DND-41 (cell line): ENCODE measurements at regions not wholly inside any gene's neighbourhood (a gene's known extent, or its start where the extent isn't known, plus 50 kb on each side); places are given as distances from the start of the nearest gene placed in this dataset.

Experiments
- EZH2 ChIP-seq: IDR thresholded peaks from 3 replicates; pipeline ENCODE4 v1.6.1; 2012; ENCODE audit warnings: borderline replicate concordance, low read depth, mild to moderate bottlenecking, moderate library complexity, low read length, inconsistent platforms; ENCODE audit not compliant: severe bottlenecking
- TF ChIP-seq, protein P1 (sequence below): IDR thresholded peaks from 2 replicates; pipeline ENCODE4 v1.5.1; 2012; ENCODE audit warnings: borderline replicate concordance, low read length, moderate library complexity, mild to moderate bottlenecking; ENCODE audit not compliant: poor library complexity, severe bottlenecking; ENCODE audit errors: extremely low read depth

DNA sequence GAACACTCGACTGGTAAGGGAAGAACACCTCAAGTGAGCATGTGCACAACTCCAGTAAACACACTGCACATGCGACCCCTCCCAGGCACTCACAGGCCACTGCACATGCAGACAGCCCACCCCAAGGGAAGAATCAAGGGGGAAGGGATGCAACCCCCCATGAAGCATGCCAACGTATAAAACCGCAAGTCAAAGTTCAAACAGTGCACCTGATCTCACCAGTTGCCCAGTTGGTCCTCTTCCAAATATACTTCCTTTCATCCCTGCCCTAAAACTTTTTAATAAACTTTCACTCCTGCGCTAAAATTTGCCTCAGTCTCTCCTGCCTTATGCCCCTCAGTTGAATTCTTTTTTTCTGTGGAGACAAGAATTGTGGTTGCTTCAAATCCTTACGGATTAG, 51.0 kb upstream of the TOM1L1 start:
- TF ChIP-seq, protein P1, sequence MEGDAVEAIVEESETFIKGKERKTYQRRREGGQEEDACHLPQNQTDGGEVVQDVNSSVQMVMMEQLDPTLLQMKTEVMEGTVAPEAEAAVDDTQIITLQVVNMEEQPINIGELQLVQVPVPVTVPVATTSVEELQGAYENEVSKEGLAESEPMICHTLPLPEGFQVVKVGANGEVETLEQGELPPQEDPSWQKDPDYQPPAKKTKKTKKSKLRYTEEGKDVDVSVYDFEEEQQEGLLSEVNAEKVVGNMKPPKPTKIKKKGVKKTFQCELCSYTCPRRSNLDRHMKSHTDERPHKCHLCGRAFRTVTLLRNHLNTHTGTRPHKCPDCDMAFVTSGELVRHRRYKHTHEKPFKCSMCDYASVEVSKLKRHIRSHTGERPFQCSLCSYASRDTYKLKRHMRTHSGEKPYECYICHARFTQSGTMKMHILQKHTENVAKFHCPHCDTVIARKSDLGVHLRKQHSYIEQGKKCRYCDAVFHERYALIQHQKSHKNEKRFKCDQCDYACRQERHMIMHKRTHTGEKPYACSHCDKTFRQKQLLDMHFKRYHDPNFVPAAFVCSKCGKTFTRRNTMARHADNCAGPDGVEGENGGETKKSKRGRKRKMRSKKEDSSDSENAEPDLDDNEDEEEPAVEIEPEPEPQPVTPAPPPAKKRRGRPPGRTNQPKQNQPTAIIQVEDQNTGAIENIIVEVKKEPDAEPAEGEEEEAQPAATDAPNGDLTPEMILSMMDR = no peak
- no peak for TF ChIP-seq EZH2
